ENCODE measurements at regions not wholly inside any gene's neighbourhood (a gene's known extent, or its start where the extent isn't known, plus 50 kb on each side); places are given as distances from the start of the nearest gene placed in this dataset.

DNA sequence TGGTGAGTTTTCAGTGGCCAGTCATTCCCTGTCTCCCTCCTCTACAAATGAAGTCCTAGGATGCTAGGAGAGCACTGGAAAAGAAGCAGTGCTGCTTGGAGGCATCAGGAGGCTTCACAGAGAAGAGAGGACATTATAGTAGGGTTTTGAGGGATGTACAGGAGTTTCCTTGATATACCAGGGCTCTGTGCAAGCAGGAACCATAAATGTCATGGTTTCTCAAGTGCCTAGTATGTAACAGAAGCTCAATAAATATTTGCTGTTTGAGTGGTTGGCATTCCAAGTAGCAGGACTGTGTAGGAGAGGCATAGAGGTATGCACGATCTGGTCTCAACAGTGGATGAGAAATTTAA lies 133.5 kb upstream of the WNT4 start:
- 92% methylated on average over 1 of the region's 1 CpG; no CpG with 5 or more reads in 1 of the 2 experiments for WGBS, 2 experiments (ENCODE audit: extremely low coverage in 1 of 2, insufficient coverage in 1 of 2, insufficient read length in 1 of 2, insufficient replicate concordance in 2 of 2, low coverage in 1 of 2, low lambda C conversion rate in 2 of 2, missing lambda C conversion rate in 1 of 2)
- Histone ChIP-seq H3K79me2 (ENCODE audit: control insufficient read depth in 1 of 2, insufficient read depth in 2 of 2, low read length in 2 of 2) (no peaks in the 10 kb centered on the region), H4K91ac (replicated peaks; ENCODE audit: insufficient read length, low read length) (no peak overlapping the region), H3K4me2 (ENCODE audit: insufficient read depth in 1 of 2, low read depth in 2 of 2, low read length in 2 of 2) (no peak overlapping the region), H2AK5ac (ENCODE audit: low read depth, low read length) (no peak overlapping the region), H2BK5ac (ENCODE audit: low read depth, low read length) (no peak overlapping the region), H2BK20ac (ENCODE audit: low read length) (no peak overlapping the region; the same call in 1 of the 2 replicates), H2BK15ac (ENCODE audit: low read length) (no peak overlapping the region), H3K56ac (replicated peaks; ENCODE audit: insufficient read length, low read depth, low read length) (no peak overlapping the region), H3K27ac (ENCODE audit: low read depth, low read length) (no peak overlapping the region), H3K4ac (replicated peaks; ENCODE audit: insufficient read length, low read depth, low read length) (no peak overlapping the region), H3K27me3 (replicated peaks in 1 of 4; ENCODE audit: control insufficient read depth in 3 of 4, extremely low read depth in 1 of 4, insufficient read depth in 3 of 4, low read length in 3 of 4) (peaks cover 0 to 3% (median 0%) of the 10 kb centered on the region in 4 experiments; a peak in 3 of 7 replicates), H3K23ac (ENCODE audit: insufficient read length) (no peak overlapping the region), H3K23me2 (ENCODE audit: low read depth, low read length) (no peaks in the 10 kb centered on the region), H2AFZ (ENCODE audit: low read length) (no peak overlapping the region), H3K18ac (ENCODE audit: extremely low read depth, low read length) (no peak overlapping the region), H3K9me3 (ENCODE audit: insufficient read depth in 2 of 2, low read depth in 1 of 2, low read length in 1 of 2) (no peaks in the 10 kb centered on the region), H4K5ac (ENCODE audit: insufficient read length, low read depth, low read length) (no peak overlapping the region), H3K79me1 (ENCODE audit: low read depth, low read length) (no peaks in the 10 kb centered on the region), H3K4me1 (replicated peaks in 1 of 4; ENCODE audit: control insufficient read depth in 3 of 4, insufficient read depth in 4 of 4, low read length in 3 of 4) (peaks cover 2 to 12% (median 7%) of the 10 kb centered on the region in 4 experiments), H4K20me1 (replicated peaks in 1 of 2; ENCODE audit: control insufficient read depth in 1 of 2, insufficient read depth in 2 of 2, low read length in 2 of 2) (no peaks in the 10 kb centered on the region), H3K14ac (ENCODE audit: insufficient read length) (no peak overlapping the region), H3K4me3 (ENCODE audit: extremely low read depth in 1 of 4, insufficient read depth in 2 of 4, low read depth in 3 of 4, low read length in 4 of 4) (no peak overlapping the region), H3K36me3 (ENCODE audit: control insufficient read depth in 2 of 4, insufficient read depth in 4 of 4, low read length in 3 of 4) (no peaks in the 10 kb centered on the region), H3K9ac (replicated peaks in 1 of 4; ENCODE audit: extremely low read depth in 1 of 4, low read depth in 3 of 4, low read length in 3 of 4) (no peak overlapping the region), H2BK120ac (replicated peaks; ENCODE audit: low read depth, low read length) (no peak overlapping the region), H2BK12ac (ENCODE audit: low read depth, low read length) (no peak overlapping the region), H4K8ac (ENCODE audit: extremely low read depth, insufficient read depth, low read length) (no peak overlapping the region)
- FAIRE-seq (no peak), DNase-seq (ENCODE audit: low read depth in 1 of 2, low spot score in 2 of 2) (no peak)
- ChIA-PET POLR2A (ENCODE audit: partially characterized antibody) (interaction anchor here (1.7 kb wide), 1 partner anchor 11 kb away, joined by 4 read pairs; no protein-coding TSS in a partner anchor), CTCF (ENCODE audit: partially characterized antibody) (interaction anchor here (0.6 to 3.7 kb wide), 29 partner anchors 9 to 213 kb away, joined by 3 to 28 read pairs (median 6); no protein-coding TSS in a partner anchor)
- no peak for TF ChIP-seq SIX5 (IDR thresholded peaks at IDR 0.05; ENCODE audit: low read depth, low read length)
- TF ChIP-seq RXRA (IDR thresholded peaks at IDR 0.05; ENCODE audit: insufficient read depth, low read depth, low read length), result no peak
- TF ChIP-seq ASH2L (IDR thresholded peaks at IDR 0.05; ENCODE audit: low read length), result no peak
- no peak for TF ChIP-seq HDAC2 (IDR thresholded peaks at IDR 0.05; ENCODE audit: borderline replicate concordance in 1 of 2, low read depth in 2 of 2, low read length in 2 of 2)
- no peak for TF ChIP-seq POLR2A (IDR thresholded peaks at IDR 0.05; ENCODE audit: control extremely low read depth in 1 of 2, low read depth in 2 of 2, low read length in 2 of 2)
- TF ChIP-seq CBX8 (IDR thresholded peaks at IDR 0.05; ENCODE audit: borderline replicate concordance, low read depth, low read length), result no peak
- no peak for TF ChIP-seq ZNF274 (IDR thresholded peaks at IDR 0.05; ENCODE audit: borderline replicate concordance, extremely low read depth, low read length)
- TF ChIP-seq CHD1 (IDR thresholded peaks at IDR 0.05; ENCODE audit: low read depth, low read length), result no peak
- TF ChIP-seq TAF1 (IDR thresholded peaks at IDR 0.05; ENCODE audit: low read depth, low read length), result no peak
- TF ChIP-seq KDM4A (IDR thresholded peaks at IDR 0.05; ENCODE audit: low read depth, low read length, severe bottlenecking), result no peak
- TF ChIP-seq, protein P1, sequence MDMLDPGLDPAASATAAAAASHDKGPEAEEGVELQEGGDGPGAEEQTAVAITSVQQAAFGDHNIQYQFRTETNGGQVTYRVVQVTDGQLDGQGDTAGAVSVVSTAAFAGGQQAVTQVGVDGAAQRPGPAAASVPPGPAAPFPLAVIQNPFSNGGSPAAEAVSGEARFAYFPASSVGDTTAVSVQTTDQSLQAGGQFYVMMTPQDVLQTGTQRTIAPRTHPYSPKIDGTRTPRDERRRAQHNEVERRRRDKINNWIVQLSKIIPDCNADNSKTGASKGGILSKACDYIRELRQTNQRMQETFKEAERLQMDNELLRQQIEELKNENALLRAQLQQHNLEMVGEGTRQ (IDR thresholded peaks at IDR 0.05; ENCODE audit: low read length), result no peak
- TF ChIP-seq BRCA1 (IDR thresholded peaks at IDR 0.05; ENCODE audit: low read depth, low read length), result no peak
- no peak for TF ChIP-seq CBX5 (IDR thresholded peaks at IDR 0.05; ENCODE audit: low read depth, low read length)
- TF ChIP-seq EGR1 (IDR thresholded peaks at IDR 0.05; ENCODE audit: borderline replicate concordance, low read depth, low read length), result no peak

Data from H1 (cell line).